Activated CD4-positive, alpha-beta T cell treated with anti-CD3 and anti-CD28 coated beads, Interleukin-2, amount 50 U/mL, for 1 hour (primary cell): ENCODE measurements at regions not wholly inside any gene's neighbourhood (a gene's known extent, or its start where the extent isn't known, plus 50 kb on each side); places are given as distances from the start of the nearest gene placed in this dataset.
"Not testable (repeated sequence)": the region's sequence is repeated elsewhere in the genome, so short reads cannot be mapped to it uniquely, and the experiment has no call there.

Source experiments
- DNase-seq: peaks from one replicate; pipeline ENCODE4 v3.0.0-alpha.2; 2020

DNA sequence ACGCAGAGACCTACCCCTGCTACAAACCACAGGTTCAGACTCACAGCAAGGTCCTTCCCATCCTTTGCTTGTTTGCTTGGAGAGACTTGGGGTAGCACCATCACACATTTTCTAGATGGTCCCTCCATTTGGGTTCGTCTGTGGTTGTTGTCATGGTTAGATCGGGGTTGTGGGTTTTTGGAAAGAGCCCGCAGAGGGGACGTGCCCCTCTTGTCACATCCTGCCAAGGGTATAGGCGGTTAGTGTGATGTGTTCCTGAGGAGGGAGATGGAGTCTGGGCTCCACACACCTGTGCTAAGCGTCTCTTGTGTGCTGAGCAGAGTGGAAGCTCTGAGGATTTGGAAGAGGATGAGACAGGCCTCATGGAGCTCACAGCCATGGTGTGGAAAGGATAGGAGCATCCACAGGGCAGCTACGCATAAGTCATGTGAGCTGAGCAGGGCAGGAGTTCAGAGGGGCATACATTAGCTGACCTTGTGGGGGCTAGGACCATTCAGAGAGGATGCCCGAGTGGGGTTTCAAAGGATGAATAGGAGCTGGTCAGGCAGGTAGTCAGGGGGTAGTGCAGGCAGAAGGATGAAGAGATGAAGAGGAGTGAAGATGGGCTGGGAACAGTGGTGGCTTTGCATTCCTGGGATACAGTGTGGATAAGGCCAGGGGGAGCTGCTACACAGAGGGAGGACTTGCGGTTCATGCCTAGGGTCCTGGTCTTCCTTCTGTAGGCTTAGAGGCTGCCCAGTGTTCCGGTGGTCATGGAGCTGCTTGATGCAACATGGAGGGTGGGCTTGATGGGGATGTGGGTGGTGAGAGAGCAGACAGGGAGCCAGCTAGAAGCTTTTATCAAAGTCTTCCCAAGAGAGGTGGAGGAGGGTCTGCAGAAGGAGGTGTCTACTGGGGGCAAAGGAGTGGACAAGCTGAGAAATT is 62.9 kb downstream of the ACKR3 start:
- DNase-seq, result no peak

GRCh38 chr2:236633219-236633570 is 63.6 kb downstream of the ACKR3 start:
- DNase-seq, result no peak

DNA sequence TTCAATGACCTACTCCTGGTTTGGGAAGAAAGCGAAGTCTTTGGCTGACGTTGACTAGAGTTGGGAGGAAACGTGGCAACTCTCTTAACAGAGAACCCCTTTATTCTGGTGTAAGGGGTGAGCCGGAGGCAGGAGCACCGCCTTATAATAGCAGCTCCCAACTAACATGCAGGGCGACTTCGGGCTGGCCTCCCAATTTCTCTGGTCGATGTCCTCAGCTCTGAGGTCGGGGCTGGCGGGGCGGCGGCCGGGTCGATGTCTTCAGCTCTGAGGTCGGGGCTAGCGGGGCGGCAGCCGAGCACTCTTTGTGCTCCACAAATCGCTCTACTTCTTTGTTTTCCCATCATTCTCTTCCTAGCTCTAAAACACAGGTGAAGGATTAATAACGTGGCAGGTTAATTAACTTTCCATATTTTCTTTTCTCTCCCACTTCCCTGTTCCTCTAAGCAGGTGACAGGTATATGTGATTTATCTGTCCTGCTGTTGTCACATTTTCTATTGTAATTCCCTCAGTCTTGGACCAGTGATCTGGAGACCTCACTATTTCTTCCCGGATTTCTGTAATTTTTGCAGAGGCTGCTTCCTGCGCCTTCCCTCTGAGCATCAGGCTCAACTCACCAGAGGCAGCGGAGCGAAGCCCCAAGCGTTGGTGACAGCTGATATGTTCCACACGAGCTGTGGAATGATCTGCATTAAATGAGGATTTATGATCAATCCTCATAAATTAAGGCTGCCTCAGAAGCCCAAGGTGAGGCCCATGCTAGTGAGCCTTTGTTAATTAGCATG is 64.3 kb downstream of the ACKR3 start:
- DNase-seq, result no peak

DNA sequence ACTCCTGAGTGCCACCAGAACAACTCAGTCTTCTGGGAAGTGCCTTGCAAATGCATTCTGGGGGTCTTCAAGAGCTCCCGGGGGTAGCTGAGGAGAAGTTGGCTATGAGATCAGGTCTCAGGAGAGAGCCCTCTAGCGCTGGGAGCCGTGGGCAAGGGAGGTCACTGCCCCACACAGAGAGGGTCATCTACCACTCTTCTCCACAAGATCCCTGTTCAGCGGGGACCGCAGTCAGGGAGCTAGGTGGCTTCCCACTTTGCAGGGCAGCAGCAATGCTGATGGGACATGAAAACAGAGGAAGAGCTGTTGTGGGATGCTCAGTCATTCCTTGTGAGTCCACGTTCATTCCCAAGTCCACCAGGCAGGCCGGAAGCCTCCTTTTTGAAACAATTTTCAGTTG is 66.6 kb downstream of the ACKR3 start:
- no peak for DNase-seq

- DNase-seq, result no peak
These were observed 67.3 kb downstream of the ACKR3 start for GRCh38 chr2:236636714-236637470.

- DNase-seq, result no peak
These were observed 68.3 kb downstream of the ACKR3 start for GRCh38 chr2:236637686-236638569.

DNA sequence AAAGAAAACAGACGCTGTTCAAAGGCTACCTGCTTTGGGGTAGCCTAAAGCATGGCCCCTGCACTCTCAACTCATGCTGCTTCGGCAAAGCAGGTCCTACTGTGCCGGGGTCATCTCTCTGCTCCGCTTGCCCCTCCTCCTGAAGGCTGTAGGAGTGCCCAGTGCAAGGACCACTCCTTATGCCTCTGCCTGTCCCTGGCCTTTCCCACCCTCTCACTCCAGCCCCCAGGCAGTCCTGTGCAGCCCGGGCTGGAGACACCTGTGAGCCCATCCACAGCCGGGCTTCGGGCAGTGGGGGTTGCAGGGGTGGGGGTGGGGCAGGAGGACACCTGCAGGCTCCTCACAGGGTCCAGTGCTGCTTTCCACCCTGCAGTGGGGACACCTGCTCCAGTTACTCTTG is 69.1 kb downstream of the ACKR3 start:
- no peak for DNase-seq

GRCh38 chr2:236639461-236640235 is 70.0 kb downstream of the ACKR3 start:
- no peak for DNase-seq

GRCh38 chr2:236641051-236641726 is 71.6 kb downstream of the ACKR3 start:
- DNase-seq, result no peak

DNA sequence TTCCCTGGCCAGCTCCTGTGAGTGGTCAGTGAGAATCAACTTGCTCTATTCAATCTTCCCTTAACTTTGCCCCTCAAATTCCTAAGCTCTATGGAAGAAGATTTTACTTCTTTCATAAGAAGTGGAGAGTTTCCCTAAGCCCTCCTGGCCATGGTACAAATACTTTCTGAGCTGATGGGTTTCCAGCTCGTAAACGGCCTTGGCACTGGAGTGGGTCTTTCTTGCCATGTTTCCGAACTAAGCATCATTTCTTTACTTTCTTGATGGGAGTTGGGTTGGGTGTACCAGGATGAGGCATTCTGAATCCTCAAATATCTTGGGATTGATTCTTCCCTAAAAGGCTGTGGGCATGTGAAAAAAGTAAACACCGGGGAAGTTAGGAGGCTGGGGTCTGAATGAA is 72.5 kb downstream of the ACKR3 start:
- DNase-seq, result no peak

DNA sequence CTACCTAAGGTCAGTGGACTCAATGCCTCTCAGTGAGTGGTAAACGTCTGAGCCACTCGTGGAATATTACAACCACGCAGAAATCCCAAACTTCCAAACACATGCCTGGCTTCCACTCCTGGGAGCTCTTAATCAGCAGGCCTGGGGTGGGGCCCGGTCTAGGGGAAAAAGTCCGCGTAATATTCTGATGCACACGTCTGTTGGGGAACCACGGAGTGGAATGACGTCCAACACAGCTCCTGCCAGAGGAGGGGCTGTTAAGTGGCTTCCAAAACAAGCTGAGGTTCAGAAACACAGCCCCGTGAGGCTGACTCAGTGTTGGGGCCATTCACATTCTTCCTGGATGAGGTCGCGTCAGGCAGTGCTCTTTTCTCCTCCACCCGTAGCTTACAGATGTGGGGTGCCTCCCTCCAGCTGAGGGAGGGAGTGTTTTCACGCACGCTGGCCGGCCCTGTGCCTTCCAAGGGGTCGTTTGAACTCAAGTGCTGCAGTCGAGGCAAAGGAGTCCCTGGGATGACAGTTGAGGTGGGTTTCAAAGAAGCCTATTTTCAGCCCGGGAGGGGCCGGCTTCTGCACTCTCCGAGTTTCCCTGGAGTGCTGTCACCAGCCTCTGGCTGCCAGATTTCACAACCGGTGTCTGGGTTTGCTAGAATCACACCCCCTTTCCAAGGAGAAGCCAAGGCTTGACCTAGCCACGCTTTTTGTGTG is 73.1 kb downstream of the ACKR3 start:
- DNase-seq, result no peak

DNA sequence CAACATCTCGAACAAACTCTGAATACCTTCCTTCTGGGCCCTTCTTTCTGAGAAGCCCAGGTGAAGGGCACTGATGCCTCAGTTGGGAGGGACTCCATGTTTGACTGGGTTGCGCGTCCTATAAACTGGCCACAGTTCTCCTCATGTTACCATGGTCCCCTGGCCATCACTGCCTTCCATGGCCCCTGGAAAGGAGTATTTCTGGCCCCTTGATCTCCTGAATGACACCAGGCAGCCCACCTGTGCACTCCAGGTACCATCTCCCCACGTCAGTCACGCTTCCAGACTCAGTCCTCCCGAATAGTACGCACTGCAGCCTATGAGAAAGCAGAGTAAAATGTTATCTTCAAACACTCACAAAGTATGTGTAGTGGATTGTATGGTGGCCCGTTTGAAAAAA is 73.9 kb downstream of the ACKR3 start:
- DNase-seq, result no peak

- DNase-seq, result no peak
These were observed 74.4 kb downstream of the ACKR3 start for GRCh38 chr2:236644067-236644466.

- DNase-seq, result no peak
These were observed 74.9 kb downstream of the ACKR3 start for GRCh38 chr2:236644502-236644911.

- DNase-seq, result not testable (repeated sequence)
These were observed 75.5 kb downstream of the ACKR3 start for GRCh38 chr2:236645141-236645540.

DNA sequence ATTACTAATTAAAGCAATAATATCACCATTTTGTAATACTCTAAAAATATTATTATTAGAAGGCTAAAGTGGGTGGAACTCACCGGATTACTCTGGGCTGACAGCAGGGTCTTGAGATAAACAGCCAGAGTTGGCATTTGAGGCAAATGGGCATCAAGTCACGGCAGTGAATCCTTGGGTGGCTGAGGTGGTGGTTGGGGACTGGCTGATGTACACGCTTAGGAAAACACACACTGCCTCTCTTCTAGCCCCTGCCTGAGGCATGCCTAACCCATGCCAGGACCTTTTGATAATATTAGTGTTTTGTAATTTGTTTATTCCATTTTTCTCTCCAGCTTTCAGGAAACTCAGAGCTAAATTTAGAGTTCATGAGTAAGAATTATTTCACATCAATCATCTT is 76.8 kb downstream of the ACKR3 start:
- no peak for DNase-seq

DNA sequence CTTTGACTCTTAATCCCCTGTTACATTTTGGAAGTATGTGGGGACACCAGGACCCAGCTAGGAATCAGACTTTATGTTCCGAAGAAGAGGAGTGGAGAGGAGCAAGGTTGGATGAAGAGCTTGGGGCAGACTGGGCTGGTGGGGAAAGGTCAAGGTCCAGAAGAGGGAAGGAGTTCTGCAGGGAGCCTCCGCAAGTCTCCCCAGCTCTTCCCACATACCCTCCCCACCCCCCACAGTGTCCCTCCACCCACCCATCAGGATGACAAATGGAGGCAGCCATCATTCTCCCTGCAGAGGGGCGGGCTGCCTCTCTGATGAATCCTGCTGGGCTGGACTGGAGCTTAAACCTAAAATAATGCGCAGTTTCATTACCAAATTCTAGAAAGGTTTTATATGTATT is 77.2 kb downstream of the ACKR3 start:
- no peak for DNase-seq

DNA sequence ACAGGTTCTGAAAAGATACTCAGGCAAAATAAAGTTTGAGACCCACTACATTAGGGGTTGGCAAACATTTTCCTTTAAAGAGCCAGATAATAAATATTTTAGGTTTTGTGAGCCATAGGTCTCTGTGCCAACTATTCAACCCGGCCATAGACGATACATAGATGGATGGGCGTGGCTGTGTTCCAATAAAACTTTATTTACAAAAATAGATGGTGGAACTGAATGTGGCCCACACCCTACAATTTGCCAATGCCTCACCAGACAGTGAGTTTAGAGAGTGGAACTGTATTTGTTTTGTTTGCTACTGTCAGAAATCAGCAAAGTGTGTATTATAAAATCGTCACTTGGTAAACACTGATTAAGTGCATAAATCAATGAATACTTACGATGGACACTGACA is 78.0 kb downstream of the ACKR3 start:
- no peak for DNase-seq

DNA sequence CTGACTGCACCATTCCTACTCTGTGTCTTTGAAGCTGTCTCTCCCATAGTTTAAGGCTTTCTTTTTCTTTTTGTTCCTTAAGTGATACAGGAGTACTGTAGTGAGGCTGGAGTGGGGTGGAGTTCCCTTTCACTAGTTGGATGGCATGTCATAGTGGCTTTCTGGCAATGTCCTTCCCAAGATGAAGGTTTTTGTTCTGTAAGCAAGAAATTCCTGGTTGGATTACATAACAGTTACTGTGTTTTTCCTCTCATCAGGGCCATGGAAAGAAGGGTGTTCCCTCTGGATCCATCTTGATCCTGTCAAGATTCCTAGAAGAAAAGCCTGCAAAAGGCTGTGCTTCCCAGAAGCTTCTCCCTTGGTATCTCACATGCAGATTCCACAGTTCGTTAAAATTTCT is 84.2 kb downstream of the ACKR3 start:
- no peak for DNase-seq

DNA sequence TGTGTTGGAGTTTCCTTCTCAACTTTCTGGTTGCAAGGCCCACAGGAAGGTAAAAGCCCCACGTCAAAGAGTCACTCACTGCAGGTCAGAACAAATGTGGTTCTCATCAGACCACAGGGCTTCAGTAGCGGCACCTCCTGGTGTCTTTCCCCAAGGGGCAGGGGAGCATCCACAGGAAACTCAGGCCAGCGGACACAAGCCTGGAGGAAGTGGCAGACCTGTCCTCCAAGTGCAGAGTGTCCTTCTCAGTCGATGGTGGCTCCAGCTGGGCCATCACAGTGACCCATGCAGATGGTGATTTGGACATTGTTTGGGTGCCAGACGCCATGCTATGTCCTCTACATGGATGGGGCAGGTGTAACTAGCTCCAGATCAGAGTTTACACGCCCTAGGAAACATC is 84.9 kb downstream of the ACKR3 start:
- DNase-seq, result no peak
